HK-2 (cell line): ENCODE measurements at regions not wholly inside any gene's neighbourhood (a gene's known extent, or its start where the extent isn't known, plus 50 kb on each side); places are given as distances from the start of the nearest gene placed in this dataset.

Source experiments
- DNase-seq: peaks from one replicate; pipeline ENCODE4 v3.0.0-alpha.2; 2018; ENCODE audit not compliant: unreplicated experiment

DNA sequence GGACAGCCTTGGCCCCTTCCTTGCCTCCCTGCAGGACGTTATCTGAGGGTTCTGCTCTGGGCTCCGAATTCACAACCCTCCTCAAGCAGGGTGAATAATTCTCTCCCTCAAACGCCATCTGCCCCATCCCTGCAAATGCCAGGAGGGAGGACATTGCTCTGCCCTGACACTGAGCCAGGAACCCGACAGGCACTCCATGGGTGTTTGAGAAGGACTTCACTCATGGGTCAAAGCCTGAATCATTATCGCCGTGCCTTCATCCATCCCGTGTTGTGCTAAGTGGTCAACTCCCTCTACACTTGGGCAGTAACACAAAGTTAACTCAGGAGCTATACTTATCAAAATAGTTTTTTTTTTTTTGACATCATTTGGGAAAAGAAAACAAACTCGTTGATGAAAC is 261.8 kb upstream of the IGF1R start:
- no peak for DNase-seq

DNA sequence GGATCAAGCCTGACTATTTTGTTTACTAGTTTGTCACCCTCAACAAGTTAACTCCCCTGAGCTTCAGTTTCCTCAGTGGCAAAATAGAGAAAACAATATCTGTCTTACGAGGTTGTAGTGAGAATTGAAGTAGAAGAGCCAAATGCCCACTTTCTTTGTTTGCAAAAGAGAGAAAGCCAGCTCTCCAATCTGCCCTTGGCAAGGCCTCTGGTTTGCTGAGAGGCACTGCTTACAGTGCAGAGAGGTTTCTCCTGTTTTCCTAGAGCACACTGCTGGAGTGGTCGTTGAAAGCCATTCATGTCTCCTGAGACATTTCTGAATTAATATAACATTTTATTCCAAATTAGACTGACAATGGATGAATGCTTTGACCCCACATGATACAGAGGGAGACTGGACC is 260.5 kb upstream of the IGF1R start:
- no peak for DNase-seq

GRCh38 chr15:98390946-98391530 is 257.3 kb upstream of the IGF1R start:
- DNase-seq = no peak

GRCh38 chr15:98391568-98391967 is 256.8 kb upstream of the IGF1R start:
- DNase-seq = no peak

DNA sequence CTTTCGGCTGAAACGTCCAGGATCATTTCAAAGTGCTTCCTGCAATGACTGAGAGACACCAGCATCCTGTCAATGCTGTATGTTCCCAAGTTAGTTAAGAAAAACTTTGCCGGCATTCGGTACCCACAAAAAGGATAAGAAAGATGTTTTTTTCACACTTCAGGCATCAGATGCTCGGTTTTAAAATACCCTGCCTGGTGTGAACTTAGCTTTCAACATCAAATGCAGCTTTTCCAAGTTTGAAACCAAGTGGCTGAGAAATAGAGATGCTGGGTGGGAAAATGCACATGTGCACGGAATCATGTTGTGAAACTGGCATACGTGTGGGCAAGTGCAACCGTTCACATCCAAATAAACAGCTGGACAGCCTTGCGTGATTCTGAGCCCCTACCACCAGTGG is 254.9 kb upstream of the IGF1R start:
- DNase-seq = no peak

DNA sequence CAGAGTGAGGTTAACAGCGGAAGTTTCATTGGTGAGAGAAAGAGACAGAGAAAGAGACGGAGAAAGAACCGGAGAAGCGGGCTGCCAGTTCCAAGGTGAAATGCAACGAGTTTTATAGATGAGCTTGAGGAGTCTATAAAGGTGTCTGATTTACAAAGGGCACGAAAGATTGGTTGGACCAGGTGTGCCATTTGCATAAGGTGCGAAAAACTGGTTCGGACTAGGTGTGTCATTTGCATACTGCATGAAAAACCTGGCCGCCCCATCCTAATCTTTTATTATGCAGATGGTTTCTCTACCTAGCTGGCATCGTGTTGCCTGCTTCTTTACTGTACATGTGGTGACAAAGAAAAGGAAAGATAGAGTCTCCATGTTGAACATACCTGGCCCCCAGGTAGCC is 253.8 kb upstream of the IGF1R start:
- DNase-seq = no peak

DNA sequence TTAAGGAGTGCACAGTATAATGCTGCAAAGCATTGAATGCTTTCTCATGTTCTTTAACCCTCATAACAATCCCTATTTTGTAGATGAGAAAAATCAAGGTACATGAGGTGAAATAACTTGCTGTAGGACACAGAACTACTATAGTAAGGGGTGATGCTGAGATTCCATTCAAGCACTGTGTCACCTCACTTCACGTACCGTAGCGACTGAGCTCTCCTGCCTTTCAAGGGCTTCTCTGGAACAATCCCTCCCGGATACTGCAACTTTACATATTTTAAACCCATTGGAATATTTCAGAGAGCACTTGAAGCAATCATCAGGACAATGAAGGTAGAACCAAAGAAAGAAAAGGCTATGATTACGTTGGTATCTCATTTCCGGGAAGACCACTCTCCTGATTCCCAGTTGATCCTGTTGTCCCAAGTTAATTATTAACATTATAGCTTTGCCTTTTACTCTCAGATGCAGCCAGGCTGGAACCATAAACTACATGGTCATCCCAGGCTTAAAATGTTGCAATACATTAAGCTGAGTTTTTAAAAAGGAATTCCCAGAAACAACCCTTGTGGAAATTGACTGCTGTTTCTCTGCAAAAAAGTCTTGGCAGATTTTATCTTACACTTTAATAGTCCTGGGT is 252.2 kb upstream of the IGF1R start:
- DNase-seq = no peak

- DNase-seq = no peak
These were observed 250.9 kb upstream of the IGF1R start for GRCh38 chr15:98397419-98397818.

- DNase-seq = no peak
These were observed 250.3 kb upstream of the IGF1R start for GRCh38 chr15:98398056-98398455.

DNA sequence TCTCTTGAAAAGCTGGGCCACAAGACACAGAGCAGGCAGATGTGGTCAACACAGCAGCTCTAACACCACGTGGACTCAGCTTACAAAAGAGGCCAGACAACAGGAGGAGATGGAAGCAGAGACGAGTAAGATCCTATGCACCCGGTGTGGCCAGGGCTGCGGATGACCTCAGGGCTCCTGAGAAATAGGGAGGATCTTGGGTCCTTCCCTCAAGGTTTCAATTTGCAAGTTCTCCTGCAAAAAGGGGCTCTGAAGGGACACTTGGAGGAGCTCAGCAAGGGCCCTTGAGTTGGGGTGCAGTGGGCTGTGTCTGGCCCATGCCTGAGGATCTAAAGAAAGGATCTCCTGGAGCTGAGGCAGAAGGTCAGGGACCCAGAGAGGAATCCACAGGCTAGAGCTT is 249.5 kb upstream of the IGF1R start:
- DNase-seq = no peak

DNA sequence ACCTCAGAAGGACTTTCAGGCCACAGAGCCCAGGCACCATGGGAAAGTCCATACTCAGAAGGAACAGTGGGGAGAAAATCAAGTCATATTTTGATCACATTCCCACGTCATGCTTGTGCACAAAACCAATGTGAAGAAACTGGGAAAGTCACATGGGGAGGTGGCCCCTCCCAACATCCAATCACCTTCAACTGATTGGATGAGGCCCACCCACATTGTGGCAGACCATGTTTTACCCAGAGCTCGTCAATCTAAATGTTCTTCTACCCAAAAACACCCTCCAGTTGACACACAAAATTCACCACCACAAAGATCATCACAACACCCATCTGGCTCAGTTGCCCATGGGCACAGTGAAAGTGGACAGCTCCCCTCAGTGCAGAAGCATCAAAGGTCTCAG is 248.2 kb upstream of the IGF1R start:
- no peak for DNase-seq

- no peak for DNase-seq
These were observed 247.3 kb upstream of the IGF1R start for GRCh38 chr15:98401029-98401428.

DNA sequence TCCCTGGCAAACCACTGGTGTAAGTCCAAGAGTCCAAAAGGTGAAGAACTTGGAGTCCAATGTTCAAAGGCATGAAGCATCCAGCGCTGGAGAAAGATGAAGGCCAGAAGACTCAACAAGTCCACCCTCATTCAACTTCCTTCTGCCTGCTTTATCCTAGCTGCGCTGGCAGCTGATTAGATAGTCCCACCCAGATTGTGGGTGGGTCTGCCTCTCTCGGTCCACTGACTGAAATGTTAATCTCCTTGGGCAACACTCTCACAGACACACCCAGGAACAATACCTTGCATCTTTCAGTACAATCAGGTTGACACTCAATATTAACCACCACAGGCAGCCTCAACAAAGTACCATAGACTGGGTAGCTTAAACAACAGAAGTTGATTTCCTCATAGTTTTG is 245.9 kb upstream of the IGF1R start:
- no peak for DNase-seq

GRCh38 chr15:98403169-98403568 is 245.2 kb upstream of the IGF1R start:
- DNase-seq = no peak

GRCh38 chr15:98403569-98403968 is 244.8 kb upstream of the IGF1R start:
- DNase-seq = no peak

GRCh38 chr15:98405013-98405412 is 243.3 kb upstream of the IGF1R start:
- DNase-seq = no peak

GRCh38 chr15:98408231-98408630 is 240.1 kb upstream of the IGF1R start:
- DNase-seq = no peak

- no peak for DNase-seq
These were observed 238.0 kb upstream of the IGF1R start for GRCh38 chr15:98410328-98410727.

DNA sequence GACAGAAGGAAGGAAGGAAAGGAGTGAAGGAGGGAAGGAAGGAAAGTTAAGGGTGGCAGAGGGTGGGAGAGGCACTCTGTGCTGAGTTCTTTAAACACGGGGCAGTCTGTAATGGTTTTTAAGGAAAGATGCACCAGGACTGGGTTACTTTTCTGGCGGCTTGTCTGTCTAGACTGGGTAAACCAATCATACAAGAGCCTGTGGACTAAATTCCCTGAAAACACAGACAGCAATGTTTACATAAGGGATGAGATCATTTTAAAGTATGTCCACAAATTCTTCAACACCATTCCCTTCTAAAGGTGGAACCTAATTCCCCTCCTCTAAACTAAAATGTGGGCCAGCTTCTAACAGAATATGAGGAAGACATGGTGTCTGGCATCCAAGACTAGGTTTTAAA is 235.5 kb upstream of the IGF1R start:
- DNase-seq = no peak

- DNase-seq = no peak
These were observed 234.3 kb upstream of the IGF1R start for GRCh38 chr15:98413933-98414546.

- DNase-seq = no peak
These were observed 232.0 kb upstream of the IGF1R start for GRCh38 chr15:98416222-98416855.

GRCh38 chr15:98417346-98417745 is 231.0 kb upstream of the IGF1R start:
- DNase-seq = no peak

DNA sequence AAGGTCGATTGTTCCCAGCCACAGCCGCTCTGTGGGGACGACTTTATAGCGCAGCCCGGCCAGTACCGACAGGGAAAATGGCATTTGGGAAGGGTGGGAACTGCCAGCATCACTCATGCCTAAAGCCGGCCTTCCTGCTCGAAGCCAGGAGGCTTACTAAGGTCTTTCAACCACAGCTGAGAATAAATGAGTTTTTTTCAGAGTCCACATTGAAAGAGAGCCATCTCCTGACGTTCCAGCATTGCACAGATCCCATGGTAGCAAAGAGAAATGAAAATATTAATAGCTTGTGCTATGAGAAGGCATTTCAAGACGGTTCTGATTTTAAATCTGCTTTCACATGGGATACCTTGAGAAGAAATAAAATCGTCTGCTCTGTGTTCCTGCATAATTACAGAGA is 230.2 kb upstream of the IGF1R start:
- DNase-seq = no peak
